ENCODE measurements at regions not wholly inside any gene's neighbourhood (a gene's known extent, or its start where the extent isn't known, plus 50 kb on each side); places are given as distances from the start of the nearest gene placed in this dataset.

DNA sequence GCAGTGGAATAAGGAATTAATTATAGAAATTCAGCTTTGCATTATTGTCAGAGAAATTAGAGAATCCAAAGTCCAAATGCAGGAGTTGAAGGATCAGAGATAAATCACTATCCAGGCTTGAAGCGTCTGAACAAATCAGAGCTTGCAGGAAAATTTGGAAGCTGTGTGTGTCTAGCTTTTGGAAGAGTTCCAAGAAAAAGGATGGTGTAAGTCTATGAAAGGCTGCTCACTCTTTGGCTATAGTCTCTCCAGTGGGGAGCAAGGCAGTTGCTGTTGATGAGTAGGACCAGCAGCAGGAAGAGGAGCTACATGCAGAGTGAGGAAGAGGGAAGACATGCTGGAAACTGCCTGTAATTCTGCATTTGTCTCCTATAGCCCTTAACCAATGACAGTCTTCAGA, 464.3 kb upstream of the GRM7 start:
- TF ChIP-seq, protein P1, sequence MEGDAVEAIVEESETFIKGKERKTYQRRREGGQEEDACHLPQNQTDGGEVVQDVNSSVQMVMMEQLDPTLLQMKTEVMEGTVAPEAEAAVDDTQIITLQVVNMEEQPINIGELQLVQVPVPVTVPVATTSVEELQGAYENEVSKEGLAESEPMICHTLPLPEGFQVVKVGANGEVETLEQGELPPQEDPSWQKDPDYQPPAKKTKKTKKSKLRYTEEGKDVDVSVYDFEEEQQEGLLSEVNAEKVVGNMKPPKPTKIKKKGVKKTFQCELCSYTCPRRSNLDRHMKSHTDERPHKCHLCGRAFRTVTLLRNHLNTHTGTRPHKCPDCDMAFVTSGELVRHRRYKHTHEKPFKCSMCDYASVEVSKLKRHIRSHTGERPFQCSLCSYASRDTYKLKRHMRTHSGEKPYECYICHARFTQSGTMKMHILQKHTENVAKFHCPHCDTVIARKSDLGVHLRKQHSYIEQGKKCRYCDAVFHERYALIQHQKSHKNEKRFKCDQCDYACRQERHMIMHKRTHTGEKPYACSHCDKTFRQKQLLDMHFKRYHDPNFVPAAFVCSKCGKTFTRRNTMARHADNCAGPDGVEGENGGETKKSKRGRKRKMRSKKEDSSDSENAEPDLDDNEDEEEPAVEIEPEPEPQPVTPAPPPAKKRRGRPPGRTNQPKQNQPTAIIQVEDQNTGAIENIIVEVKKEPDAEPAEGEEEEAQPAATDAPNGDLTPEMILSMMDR (CRISPR knock-in tag; IDR thresholded peaks at IDR 0.05) = no peak
- TF ChIP-seq NCOR1 (IDR thresholded peaks at IDR 0.05; ENCODE audit: borderline replicate concordance, low read length) = no peak
- no peak for TF ChIP-seq POLR2A (IDR thresholded peaks at IDR 0.05; ENCODE audit: insufficient read depth in 1 of 2, low read depth in 2 of 2, low read length in 2 of 2)
- no peak for TF ChIP-seq NFE2L2 (IDR thresholded peaks at IDR 0.05; ENCODE audit: low read length)
- TF ChIP-seq ZNF557 (CRISPR knock-in tag; IDR thresholded peaks at IDR 0.05) = no peak
- no peak for TF ChIP-seq ZNF296 (CRISPR knock-in tag; conservative IDR thresholded peaks at IDR 0.05)
- TF ChIP-seq ZNF552 (CRISPR knock-in tag; IDR thresholded peaks at IDR 0.05; ENCODE audit: borderline replicate concordance) = no peak
- no peak for TF ChIP-seq SP1 (IDR thresholded peaks at IDR 0.05)
- TF ChIP-seq SP1 (CRISPR knock-in tag; IDR thresholded peaks at IDR 0.05) = no peak
- no peak for TF ChIP-seq CREM (IDR thresholded peaks at IDR 0.05)
- no peak for TF ChIP-seq CREM (CRISPR knock-in tag; IDR thresholded peaks at IDR 0.05)
- TF ChIP-seq, protein P2, sequence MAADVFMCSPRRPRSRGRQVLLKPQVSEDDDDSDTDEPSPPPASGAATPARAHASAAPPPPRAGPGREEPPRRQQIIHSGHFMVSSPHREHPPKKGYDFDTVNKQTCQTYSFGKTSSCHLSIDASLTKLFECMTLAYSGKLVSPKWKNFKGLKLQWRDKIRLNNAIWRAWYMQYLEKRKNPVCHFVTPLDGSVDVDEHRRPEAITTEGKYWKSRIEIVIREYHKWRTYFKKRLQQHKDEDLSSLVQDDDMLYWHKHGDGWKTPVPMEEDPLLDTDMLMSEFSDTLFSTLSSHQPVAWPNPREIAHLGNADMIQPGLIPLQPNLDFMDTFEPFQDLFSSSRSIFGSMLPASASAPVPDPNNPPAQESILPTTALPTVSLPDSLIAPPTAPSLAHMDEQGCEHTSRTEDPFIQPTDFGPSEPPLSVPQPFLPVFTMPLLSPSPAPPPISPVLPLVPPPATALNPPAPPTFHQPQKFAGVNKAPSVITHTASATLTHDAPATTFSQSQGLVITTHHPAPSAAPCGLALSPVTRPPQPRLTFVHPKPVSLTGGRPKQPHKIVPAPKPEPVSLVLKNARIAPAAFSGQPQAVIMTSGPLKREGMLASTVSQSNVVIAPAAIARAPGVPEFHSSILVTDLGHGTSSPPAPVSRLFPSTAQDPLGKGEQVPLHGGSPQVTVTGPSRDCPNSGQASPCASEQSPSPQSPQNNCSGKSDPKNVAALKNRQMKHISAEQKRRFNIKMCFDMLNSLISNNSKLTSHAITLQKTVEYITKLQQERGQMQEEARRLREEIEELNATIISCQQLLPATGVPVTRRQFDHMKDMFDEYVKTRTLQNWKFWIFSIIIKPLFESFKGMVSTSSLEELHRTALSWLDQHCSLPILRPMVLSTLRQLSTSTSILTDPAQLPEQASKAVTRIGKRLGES (CRISPR knock-in tag; IDR thresholded peaks at IDR 0.05; ENCODE audit: borderline replicate concordance) = no peak
- TF ChIP-seq ZMYM4 (CRISPR knock-in tag; IDR thresholded peaks at IDR 0.05) = no peak
- no peak for TF ChIP-seq MYC (CRISPR knock-in tag; IDR thresholded peaks at IDR 0.05; ENCODE audit: borderline replicate concordance)
- TF ChIP-seq, protein P3, sequence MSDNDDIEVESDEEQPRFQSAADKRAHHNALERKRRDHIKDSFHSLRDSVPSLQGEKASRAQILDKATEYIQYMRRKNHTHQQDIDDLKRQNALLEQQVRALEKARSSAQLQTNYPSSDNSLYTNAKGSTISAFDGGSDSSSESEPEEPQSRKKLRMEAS (IDR thresholded peaks at IDR 0.05) = no peak
- TF ChIP-seq TARDBP (CRISPR knock-in tag; IDR thresholded peaks at IDR 0.05) = no peak
